SU-DHL-6 (cell line): ENCODE measurements at regions not wholly inside any gene's neighbourhood (a gene's known extent, or its start where the extent isn't known, plus 50 kb on each side); places are given as distances from the start of the nearest gene placed in this dataset.

Source experiments
- H2AFZ ChIP-seq: fragments of 200-600 bp; sonication (generic); 2 replicates; pipeline ENCODE4 v1.6.1; 2014; ENCODE audit warnings: low read depth, mild to moderate bottlenecking, moderate library complexity, mixed read lengths, antibody characterized with exemption, low read length; ENCODE audit not compliant: severe bottlenecking
- H3F3A ChIP-seq: fragments of 200-600 bp; shearing (Covaris generic); 2 replicates; pipeline ENCODE4 v1.6.0; 2016; ENCODE audit warnings: antibody characterized with exemption, mild to moderate bottlenecking; ENCODE audit not compliant: insufficient read depth
- H3K27ac ChIP-seq: fragments of 200-600 bp; sonication (generic); 2 replicates; pipeline ENCODE4 v1.5.1; 2016; ENCODE audit warnings: low read depth, mild to moderate bottlenecking, low read length, moderate library complexity, mixed read lengths
- H3K27me3 ChIP-seq: fragments of 200-600 bp; sonication (generic), shearing (Covaris generic); 2 replicates; pipeline ENCODE4 v1.6.0; 2014; ENCODE audit warnings: mild to moderate bottlenecking, low read length
- H3K36me3 ChIP-seq: fragments of 200-600 bp; sonication (generic); 2 replicates; pipeline ENCODE4 v1.6.1; 2014; ENCODE audit warnings: mild to moderate bottlenecking, low read length, mixed read lengths
- H3K4me2 ChIP-seq: fragments of 300-600, 200-600 bp; shearing (Covaris generic), sonication (generic); 2 replicates; pipeline ENCODE4 v1.6.0; 2014; ENCODE audit warnings: low read length, low read depth, mild to moderate bottlenecking; ENCODE audit not compliant: poor library complexity, severe bottlenecking
- H3K4me3 ChIP-seq: fragments of 200-600 bp; sonication (generic); 2 replicates; pipeline ENCODE4 v1.5.1; 2014; ENCODE audit warnings: antibody characterized with exemption, low read length, mild to moderate bottlenecking, mixed read lengths; ENCODE audit not compliant: insufficient read depth, poor library complexity, severe bottlenecking
- H3K79me2 ChIP-seq: fragments of 200-600 bp; sonication (generic); 2 replicates; pipeline ENCODE4 v1.6.1; 2014; ENCODE audit warnings: mild to moderate bottlenecking, low read length, moderate library complexity; ENCODE audit not compliant: insufficient read depth
- H3K9ac ChIP-seq: fragments of 200-600 bp; sonication (generic); 2 replicates; pipeline ENCODE4 v1.7.0; 2014; ENCODE audit warnings: mild to moderate bottlenecking, low read length
- H3K9me2 ChIP-seq: fragments of 200-600 bp; sonication (generic); replicated peaks from 2 replicates; pipeline ENCODE4 v1.6.1; 2014; ENCODE audit warnings: low read length; ENCODE audit not compliant: insufficient read depth
- H3K9me3 ChIP-seq: fragments of 200-600 bp; sonication (generic); 2 replicates; pipeline ENCODE4 v1.6.1; 2014; ENCODE audit warnings: low read length, mixed read lengths; ENCODE audit not compliant: insufficient read depth
- H4K20me1 ChIP-seq: fragments of 200-600 bp; sonication (generic); 2 replicates; pipeline ENCODE4 v1.6.1; 2014; ENCODE audit warnings: low read depth, mild to moderate bottlenecking, antibody characterized with exemption, low read length, moderate library complexity, mixed read lengths
- CTCF ChIP-seq: fragments of 200-600 bp; sonication (generic); IDR thresholded peaks from one replicate; pipeline ENCODE4 v1.5.1; 2017; ENCODE audit warnings: antibody characterized with exemption, mild to moderate bottlenecking, low read length, moderate library complexity; ENCODE audit not compliant: insufficient read depth, poor library complexity, severe bottlenecking
- EZH2phosphoT487 ChIP-seq: fragments of 200-600 bp; sonication (generic), shearing (Covaris generic); conservative IDR thresholded peaks from 2 replicates; pipeline ENCODE4 v1.6.1; 2018; ENCODE audit warnings: mild to moderate bottlenecking, antibody characterized with exemption, low read length, moderate library complexity, mixed read lengths

GRCh38 chr5:117261948-117262571, 687.4 kb upstream of the SEMA6A start:
- H3K27me3 ChIP-seq: no peaks in the 10 kb centered on the region
- no peak for TF ChIP-seq EZH2phosphoT487
- no peak for TF ChIP-seq CTCF
- no peaks in the 10 kb centered on the region for H4K20me1 ChIP-seq
- no peak overlapping the region for H3K4me2 ChIP-seq
- no peak overlapping the region for H3K27ac ChIP-seq
- H3K9me3 ChIP-seq: no peaks in the 10 kb centered on the region
- no peaks in the 10 kb centered on the region for H3K79me2 ChIP-seq
- H3K9ac ChIP-seq: no peak overlapping the region
- no peaks in the 10 kb centered on the region for H3K9me2 ChIP-seq
- H3K36me3 ChIP-seq: no peaks in the 10 kb centered on the region
- H2AFZ ChIP-seq: no peak overlapping the region
- H3F3A ChIP-seq: no peaks in the 10 kb centered on the region
- no peak overlapping the region for H3K4me3 ChIP-seq

GRCh38 chr5:117255211-117256027, 680.8 kb upstream of the SEMA6A start:
- H2AFZ ChIP-seq: no peak overlapping the region
- no peaks in the 10 kb centered on the region for H3K36me3 ChIP-seq

GRCh38 chr5:117252566-117252965, 677.9 kb upstream of the SEMA6A start:
- Histone ChIP-seq H3K4me3 (no peak overlapping the region), H3K9me3 (no peaks in the 10 kb centered on the region), H3F3A (no peaks in the 10 kb centered on the region), H3K27ac (no peak overlapping the region), H3K9me2 (no peaks in the 10 kb centered on the region), H2AFZ (no peak overlapping the region), H3K4me2 (no peak overlapping the region), H3K36me3 (no peaks in the 10 kb centered on the region), H3K9ac (no peak overlapping the region), H4K20me1 (no peaks in the 10 kb centered on the region), H3K27me3 (no peaks in the 10 kb centered on the region), H3K79me2 (no peaks in the 10 kb centered on the region)
- TF ChIP-seq CTCF: no peak
- no peak for TF ChIP-seq EZH2phosphoT487

More at GRCh38 chr5:117255211-117256027, 680.8 kb upstream of the SEMA6A start:
- H3K27me3 ChIP-seq: no peaks in the 10 kb centered on the region
- H3K79me2 ChIP-seq: no peaks in the 10 kb centered on the region
- H3K9me3 ChIP-seq: no peaks in the 10 kb centered on the region
- H3K4me2 ChIP-seq: no peak overlapping the region
- H3K9ac ChIP-seq: no peak overlapping the region
- H4K20me1 ChIP-seq: no peaks in the 10 kb centered on the region
- no peak overlapping the region for H3K27ac ChIP-seq
- H3K4me3 ChIP-seq: no peak overlapping the region
- H3K9me2 ChIP-seq: no peaks in the 10 kb centered on the region
- TF ChIP-seq CTCF: no peak
- no peak for TF ChIP-seq EZH2phosphoT487
- H3F3A ChIP-seq: no peaks in the 10 kb centered on the region
